Ascending aorta (tissue), 2 donors: ENCODE measurements at regions not wholly inside any gene's neighbourhood (a gene's known extent, or its start where the extent isn't known, plus 50 kb on each side); places are given as distances from the start of the nearest gene placed in this dataset.

Source experiments
- DNase-seq, 2 donors: peaks; one replicate each; pipeline ENCODE4 v3.0.0-alpha.2; 2019; ENCODE audit warnings: low spot score in 2 of 2
- H3K27ac ChIP-seq, 2 donors: fragments of 200-600 bp; sonication (generic); one replicate each; pipeline ENCODE4 v1.5.1; 2016 to 2017; ENCODE audit warnings: mild to moderate bottlenecking in 1 of 2
- H3K27me3 ChIP-seq: fragments of 200-600 bp; sonication (generic); one replicate; pipeline ENCODE4 v1.5.1; 2017
- H3K36me3 ChIP-seq, 2 donors: fragments of 200-600 bp; sonication (generic); one replicate each; pipeline ENCODE4 v1.5.1; 2016
- H3K4me1 ChIP-seq, 2 donors: fragments of 200-600 bp; sonication (generic); one replicate each; pipeline ENCODE4 v1.5.1; 2016 to 2017; ENCODE audit warnings: mild to moderate bottlenecking in 1 of 2
- H3K4me3 ChIP-seq, 2 donors: fragments of 200-600 bp; sonication (generic); one replicate each; pipeline ENCODE4 v1.5.1; 2016 to 2017; ENCODE audit warnings: mild to moderate bottlenecking in 1 of 2
- H3K9me3 ChIP-seq, 2 donors: fragments of 200-600 bp; sonication (generic); one replicate each; pipeline ENCODE4 v1.5.1; 2016
- intact Hi-C: fragments of 100-400 bp; cut with DNase I; formaldehyde crosslinking; loops from one replicate; pipeline ENCODE4 v1.15.1; 2023
- TF ChIP-seq, protein P1 (sequence below), 3 experiments: fragments of 200-600 bp in 2 of 3; fragments of 450-650 bp in 1 of 3; sonication (generic) in 2 of 3; IDR thresholded peaks; one replicate each; pipeline ENCODE4 v1.5.1; 2016 to 2019; ENCODE audit warnings: antibody characterized with exemption in 3 of 3, mild to moderate bottlenecking in 1 of 3, moderate library complexity in 1 of 3

DNA sequence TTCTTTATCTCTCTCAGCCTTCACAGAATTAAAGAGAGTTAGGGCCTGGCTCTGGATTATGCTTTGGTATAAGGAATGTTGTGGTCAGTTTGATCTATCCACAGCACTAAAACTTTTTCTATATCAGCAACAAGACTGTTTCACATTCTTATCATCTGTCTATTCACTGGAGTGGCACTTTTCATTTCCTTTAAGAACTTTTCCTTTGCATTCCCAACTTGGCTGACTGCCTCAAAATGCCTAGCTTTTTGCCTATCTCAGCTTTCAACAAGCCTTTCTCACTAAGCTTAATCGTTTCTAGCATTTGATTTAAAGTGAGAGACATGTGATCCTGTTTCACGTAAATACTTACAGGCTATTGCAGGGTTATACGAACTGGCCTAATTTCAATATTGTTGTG, 471.8 kb downstream of the GBE1 start:
- H3K36me3 ChIP-seq, result no peaks in the 10 kb centered on the region
- no peak overlapping the region for H3K27ac ChIP-seq
- no peaks in the 10 kb centered on the region for H3K27me3 ChIP-seq
- H3K4me1 ChIP-seq, result no peaks in the 10 kb centered on the region
- H3K9me3 ChIP-seq, result peaks cover 0 to 6% of the 10 kb centered on the region in 2 donors
- intact Hi-C loops, result no loop called here
- no peak overlapping the region for H3K4me3 ChIP-seq
- TF ChIP-seq, protein P1, sequence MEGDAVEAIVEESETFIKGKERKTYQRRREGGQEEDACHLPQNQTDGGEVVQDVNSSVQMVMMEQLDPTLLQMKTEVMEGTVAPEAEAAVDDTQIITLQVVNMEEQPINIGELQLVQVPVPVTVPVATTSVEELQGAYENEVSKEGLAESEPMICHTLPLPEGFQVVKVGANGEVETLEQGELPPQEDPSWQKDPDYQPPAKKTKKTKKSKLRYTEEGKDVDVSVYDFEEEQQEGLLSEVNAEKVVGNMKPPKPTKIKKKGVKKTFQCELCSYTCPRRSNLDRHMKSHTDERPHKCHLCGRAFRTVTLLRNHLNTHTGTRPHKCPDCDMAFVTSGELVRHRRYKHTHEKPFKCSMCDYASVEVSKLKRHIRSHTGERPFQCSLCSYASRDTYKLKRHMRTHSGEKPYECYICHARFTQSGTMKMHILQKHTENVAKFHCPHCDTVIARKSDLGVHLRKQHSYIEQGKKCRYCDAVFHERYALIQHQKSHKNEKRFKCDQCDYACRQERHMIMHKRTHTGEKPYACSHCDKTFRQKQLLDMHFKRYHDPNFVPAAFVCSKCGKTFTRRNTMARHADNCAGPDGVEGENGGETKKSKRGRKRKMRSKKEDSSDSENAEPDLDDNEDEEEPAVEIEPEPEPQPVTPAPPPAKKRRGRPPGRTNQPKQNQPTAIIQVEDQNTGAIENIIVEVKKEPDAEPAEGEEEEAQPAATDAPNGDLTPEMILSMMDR (IDR thresholded peaks at IDR 0.05), result no peak
- no peak for DNase-seq

GRCh38 chr3:81279481-81280379, 481.7 kb downstream of the GBE1 start:
- no peak overlapping the region for H3K27ac ChIP-seq
- intact Hi-C loops, result no loop called here
- no peak for DNase-seq
- no peaks in the 10 kb centered on the region for H3K9me3 ChIP-seq
- TF ChIP-seq, protein P1 (IDR thresholded peaks at IDR 0.05), result no peak
- no peaks in the 10 kb centered on the region for H3K27me3 ChIP-seq
- H3K36me3 ChIP-seq, result no peaks in the 10 kb centered on the region
- no peak overlapping the region for H3K4me3 ChIP-seq
- H3K4me1 ChIP-seq, result no peaks in the 10 kb centered on the region

DNA sequence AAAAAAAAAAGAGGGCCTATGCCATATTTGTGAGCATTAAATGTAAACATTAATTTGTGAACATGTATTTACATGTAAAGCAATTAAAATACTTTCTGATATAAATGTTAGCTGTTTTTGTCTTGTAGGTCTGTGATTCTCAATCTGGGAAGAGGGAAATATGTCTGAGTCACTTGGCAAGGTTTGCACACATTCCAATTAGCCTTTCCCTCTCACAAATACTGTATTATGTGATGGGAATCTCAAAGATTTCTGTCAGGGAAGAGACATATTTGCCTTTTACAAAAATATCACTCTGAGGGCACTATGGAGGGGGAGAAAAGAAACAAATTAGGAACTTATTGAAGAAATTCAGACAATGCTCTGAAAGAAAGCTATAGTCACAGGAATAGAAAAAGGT, 483.6 kb downstream of the GBE1 start:
- intact Hi-C loops, result no loop called here
- Histone ChIP-seq H3K27ac (no peak overlapping the region), H3K27me3 (no peaks in the 10 kb centered on the region), H3K36me3 (no peaks in the 10 kb centered on the region), H3K4me1 (no peaks in the 10 kb centered on the region), H3K9me3 (no peaks in the 10 kb centered on the region), H3K4me3 (no peak overlapping the region)
- TF ChIP-seq, protein P1 (IDR thresholded peaks at IDR 0.05), result no peak
- DNase-seq, result no peak

GRCh38 chr3:81274671-81275070, 486.8 kb downstream of the GBE1 start:
- H3K4me1 ChIP-seq, result no peaks in the 10 kb centered on the region
- no peak overlapping the region for H3K27ac ChIP-seq
- no peak overlapping the region for H3K4me3 ChIP-seq
- H3K9me3 ChIP-seq, result no peaks in the 10 kb centered on the region
- intact Hi-C loops, result no loop called here
- TF ChIP-seq, protein P1 (IDR thresholded peaks at IDR 0.05), result no peak
- no peaks in the 10 kb centered on the region for H3K27me3 ChIP-seq
- H3K36me3 ChIP-seq, result no peaks in the 10 kb centered on the region
- no peak for DNase-seq

DNA sequence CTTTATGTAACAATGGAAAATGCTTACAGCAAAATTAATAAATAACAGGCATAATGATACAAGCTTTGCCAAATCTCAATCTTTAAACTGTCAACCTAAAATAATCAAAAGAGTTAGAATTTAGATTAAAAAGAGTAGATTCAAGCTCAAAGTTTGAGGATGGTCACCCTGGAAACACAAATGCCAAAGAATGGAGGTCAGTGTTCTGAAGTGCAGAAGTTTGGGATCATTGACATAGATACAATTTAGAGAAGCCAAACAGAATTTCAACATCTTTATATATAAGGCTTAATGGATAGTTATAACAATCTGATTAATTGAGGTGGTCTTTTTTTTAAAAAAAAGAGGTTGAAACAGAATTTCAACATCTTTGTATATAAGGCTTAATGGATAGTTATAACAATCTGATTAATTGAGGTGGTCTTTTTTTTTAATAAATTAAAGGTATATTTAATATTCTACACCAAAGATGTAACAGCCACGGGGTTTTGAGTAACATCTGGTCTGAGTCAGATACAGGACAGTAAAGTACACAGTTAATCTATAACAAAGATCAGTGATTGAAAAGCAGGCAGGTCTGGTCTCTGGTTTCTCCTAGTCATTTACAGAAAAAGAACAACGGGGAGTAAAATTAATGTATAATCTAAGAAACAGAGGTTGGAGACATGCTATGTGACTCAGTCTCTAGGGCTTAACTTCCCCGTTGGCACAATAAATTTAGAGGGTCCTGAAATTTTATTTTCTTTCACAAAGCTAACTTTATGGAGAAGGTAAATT, 490.7 kb downstream of the GBE1 start:
- Histone ChIP-seq H3K36me3 (no peaks in the 10 kb centered on the region), H3K4me3 (no peak overlapping the region), H3K9me3 (no peaks in the 10 kb centered on the region), H3K27ac (no peak overlapping the region), H3K27me3 (no peaks in the 10 kb centered on the region), H3K4me1 (no peaks in the 10 kb centered on the region)
- TF ChIP-seq, protein P1 (IDR thresholded peaks at IDR 0.05), result no peak
- DNase-seq, result no peak
- intact Hi-C loops, result no loop called here
